Duodenal mucosa (tissue), 2 donors: ENCODE measurements at regions not wholly inside any gene's neighbourhood (a gene's known extent, or its start where the extent isn't known, plus 50 kb on each side); places are given as distances from the start of the nearest gene placed in this dataset.

Experiments used
- H3K27ac ChIP-seq: one replicate; pipeline ENCODE4 v1.7.0; 2013; ENCODE audit warnings: low read depth, low read length
- H3K27me3 ChIP-seq, 2 donors: one replicate each; pipeline ENCODE4 v1.7.0; 2013; ENCODE audit warnings: low read length in 2 of 2, control low read depth in 1 of 2; ENCODE audit not compliant: insufficient read depth in 2 of 2, control insufficient read depth in 1 of 2
- H3K36me3 ChIP-seq, 2 donors: one replicate each; pipeline ENCODE4 v1.7.0; 2013; ENCODE audit warnings: low read length in 2 of 2, control low read depth in 1 of 2; ENCODE audit not compliant: insufficient read depth in 2 of 2, control insufficient read depth in 1 of 2
- H3K4me1 ChIP-seq, 2 donors: one replicate each; pipeline ENCODE4 v1.7.0; 2013; ENCODE audit warnings: low read length in 2 of 2, control low read depth in 1 of 2; ENCODE audit not compliant: insufficient read depth in 2 of 2, control insufficient read depth in 1 of 2
- H3K4me3 ChIP-seq, 2 donors: one replicate each; pipeline ENCODE4 v1.7.0; 2013; ENCODE audit warnings: low read length in 2 of 2, low read depth in 1 of 2
- H3K9ac ChIP-seq, 2 donors: one replicate each; pipeline ENCODE4 v1.7.0; 2013; ENCODE audit warnings: low read length in 2 of 2, low read depth in 1 of 2
- H3K9me3 ChIP-seq, 2 donors: one replicate each; pipeline ENCODE4 v1.7.0; 2013; ENCODE audit warnings: low read length in 2 of 2, control low read depth in 1 of 2; ENCODE audit not compliant: control insufficient read depth in 1 of 2

GRCh38 chr20:61192337-61192950 lies 59.6 kb upstream of the CDH4 start:
- no peaks in the 10 kb centered on the region for H3K9me3 ChIP-seq
- H3K4me3 ChIP-seq = no peak overlapping the region
- H3K27ac ChIP-seq = no peak overlapping the region
- no peaks in the 10 kb centered on the region for H3K27me3 ChIP-seq
- H3K36me3 ChIP-seq = no peaks in the 10 kb centered on the region
- H3K4me1 ChIP-seq = no peaks in the 10 kb centered on the region
- H3K9ac ChIP-seq = no peak overlapping the region

- Histone ChIP-seq H3K27me3 (no peaks in the 10 kb centered on the region), H3K4me1 (no peaks in the 10 kb centered on the region), H3K4me3 (no peak overlapping the region), H3K27ac (no peak overlapping the region), H3K9me3 (no peaks in the 10 kb centered on the region), H3K36me3 (no peaks in the 10 kb centered on the region), H3K9ac (no peak overlapping the region)
Observed at GRCh38 chr20:61193164-61193563, 58.9 kb upstream of the CDH4 start.
